HCT116 (cell line): ENCODE measurements at regions not wholly inside any gene's neighbourhood (a gene's known extent, or its start where the extent isn't known, plus 50 kb on each side); places are given as distances from the start of the nearest gene placed in this dataset.

Experiments
- ATAC-seq: fragments of 200-7000 bp; cut with Tn5 transposase; 2 replicates; pipeline ENCODE4 v1.9.1; 2020; ENCODE audit warnings: mild to moderate bottlenecking, moderate library complexity
- BruUV-seq: library from RNA; stranded (reverse); fragments of 400-500 nt; replicated peaks from 2 replicates; lab custom pipeline; 2021; lab: Mats Ljungman, UMichigan
- CTCF ChIA-PET: fragments of 300-600 bp; sonication (Branson Sonifier 250); formaldehyde crosslinking; loops from one replicate; lab custom pipeline; 2021; ENCODE audit warnings: antibody characterized with exemption; lab: Charles Lee
- POLR2A ChIA-PET: fragments of 300-600, 350-600 bp; sonication (Branson Sonifier 250); formaldehyde crosslinking; loops from one replicate; lab custom pipeline; 2021; ENCODE audit warnings: antibody characterized with exemption; lab: Charles Lee
- RAD21 ChIA-PET, 2 experiments: fragments of 300-600 bp; sonication (Branson Sonifier 250); formaldehyde crosslinking; loops; one replicate each; lab custom pipeline; 2023; ENCODE audit warnings: low total read pairs in 2 of 2; ENCODE audit not compliant: uncharacterized antibody in 2 of 2, unreplicated experiment in 2 of 2, low non-redundant PET in 1 of 2; lab: Charles Lee
- DNase-seq: peaks from one replicate; pipeline ENCODE4 v3.0.0-alpha.2; 2010; ENCODE audit warnings: low read depth, low spot score
- H2AFZ ChIP-seq: fragments of 200-600 bp; shearing (Covaris generic), sonication (generic); 2 replicates; pipeline ENCODE4 v1.6.1; 2017; ENCODE audit warnings: low read depth, mixed run types, mixed read lengths, antibody characterized with exemption, low read length; ENCODE audit not compliant: poor library complexity, severe bottlenecking
- H3K27ac ChIP-seq: 2 replicates; pipeline ENCODE4 v1.5.1; 2012; ENCODE audit warnings: low read depth, low read length
- H3K27me3 ChIP-seq: fragments of 200-600 bp; sonication (generic); 2 replicates; pipeline ENCODE4 v1.6.1; 2016; ENCODE audit warnings: mixed run types, low read length, mixed read lengths; ENCODE audit not compliant: insufficient read depth
- H3K36me3 ChIP-seq, 2 experiments: fragments of 200-500 bp in 1 of 2; fragments of 200-600 bp in 1 of 2; sonication (Bioruptor generic) in 1 of 2; sonication (generic) in 1 of 2; 2 replicates each; pipeline versions ENCODE4 v1.5.1 to v1.6.1; 2014 to 2016; ENCODE audit warnings: low read length in 2 of 2, inconsistent platforms in 1 of 2, mixed read lengths in 1 of 2, mixed run types in 1 of 2; ENCODE audit not compliant: insufficient read depth in 2 of 2, control insufficient read depth in 1 of 2
- H3K4me1 ChIP-seq, 2 experiments: fragments of 200-600 bp in 1 of 2; sonication (generic) in 1 of 2; 2 replicates each; pipeline versions ENCODE4 v1.5.1 to v1.6.1; 2012 to 2017; ENCODE audit warnings: low read length in 2 of 2, inconsistent platforms in 1 of 2, mild to moderate bottlenecking in 1 of 2, mixed read lengths in 1 of 2, mixed run types in 1 of 2, moderate library complexity in 1 of 2; ENCODE audit not compliant: insufficient read depth in 2 of 2, control insufficient read depth in 1 of 2
- H3K4me2 ChIP-seq: fragments of 200-600 bp; sonication (generic); 2 replicates; pipeline ENCODE4 v1.6.1; 2017; ENCODE audit warnings: mixed run types, low read length, mixed read lengths
- H3K4me3 ChIP-seq, 2 experiments: fragments of 200-600 bp in 1 of 2; sonication (generic) in 1 of 2; replicated peaks in 1 of 2; 2 replicates each; pipeline ENCODE4 v1.5.1; 2011 to 2016; ENCODE audit warnings: low read length in 2 of 2, control low read depth in 1 of 2, low read depth in 1 of 2, mild to moderate bottlenecking in 1 of 2, mixed read lengths in 1 of 2, mixed run types in 1 of 2
- H3K79me2 ChIP-seq: fragments of 200-600 bp; sonication (generic); 2 replicates; pipeline ENCODE4 v1.6.1; 2017; ENCODE audit warnings: mild to moderate bottlenecking, mixed run types, low read length, moderate library complexity, mixed read lengths; ENCODE audit not compliant: insufficient read depth
- H3K9ac ChIP-seq: fragments of 200-600 bp; sonication (generic); 2 replicates; pipeline ENCODE4 v1.6.1; 2016; ENCODE audit warnings: low read length, mixed read lengths
- H3K9me2 ChIP-seq: fragments of 200-600 bp; sonication (generic), shearing (Covaris generic); 2 replicates; pipeline ENCODE4 v1.6.1; 2017; ENCODE audit warnings: mixed run types, mild to moderate bottlenecking, moderate library complexity; ENCODE audit not compliant: insufficient read depth
- H3K9me3 ChIP-seq, 2 experiments: fragments of 200-500 bp in 1 of 2; fragments of 200-600 bp in 1 of 2; sonication (Bioruptor generic) in 1 of 2; sonication (generic) in 1 of 2; 2 replicates each; pipeline ENCODE4 v1.6.1; 2014 to 2017; ENCODE audit warnings: low read length in 2 of 2, mixed read lengths in 2 of 2, inconsistent platforms in 1 of 2, low read depth in 1 of 2, mild to moderate bottlenecking in 1 of 2, mixed run types in 1 of 2, moderate library complexity in 1 of 2; ENCODE audit not compliant: control insufficient read depth in 1 of 2, insufficient read depth in 1 of 2
- H4K20me1 ChIP-seq: fragments of 200-600 bp; sonication (generic), shearing (Covaris generic); 2 replicates; pipeline ENCODE4 v1.6.1; 2017; ENCODE audit warnings: mixed run types, mild to moderate bottlenecking, moderate library complexity; ENCODE audit not compliant: insufficient read depth
- EZH2phosphoT487 ChIP-seq: fragments of 200-600 bp; IDR thresholded peaks from 2 replicates; pipeline ENCODE4 v1.6.1; 2018; ENCODE audit warnings: antibody characterized with exemption, borderline replicate concordance
- POLR2A ChIP-seq: IDR thresholded peaks from 2 replicates; pipeline ENCODE4 v1.7.0; 2011; ENCODE audit warnings: borderline replicate concordance; ENCODE audit not compliant: insufficient read depth, insufficient read length; ENCODE audit errors: extremely low read depth
- YY1 ChIP-seq: IDR thresholded peaks from 2 replicates; pipeline ENCODE4 v1.6.1; 2011; ENCODE audit warnings: low read length, low read depth, moderate library complexity, mild to moderate bottlenecking; ENCODE audit not compliant: insufficient replicate concordance; ENCODE audit errors: extremely low read depth
- intact Hi-C: fragments of 100-400 bp; cut with micrococcal nuclease; formaldehyde crosslinking; loops from 2 replicates; pipeline ENCODE4 v1.10.0; 2022
- TF ChIP-seq, protein P1 (sequence below): IDR thresholded peaks from 2 replicates; pipeline ENCODE4 v1.6.1; 2012; ENCODE audit warnings: low read depth

DNA sequence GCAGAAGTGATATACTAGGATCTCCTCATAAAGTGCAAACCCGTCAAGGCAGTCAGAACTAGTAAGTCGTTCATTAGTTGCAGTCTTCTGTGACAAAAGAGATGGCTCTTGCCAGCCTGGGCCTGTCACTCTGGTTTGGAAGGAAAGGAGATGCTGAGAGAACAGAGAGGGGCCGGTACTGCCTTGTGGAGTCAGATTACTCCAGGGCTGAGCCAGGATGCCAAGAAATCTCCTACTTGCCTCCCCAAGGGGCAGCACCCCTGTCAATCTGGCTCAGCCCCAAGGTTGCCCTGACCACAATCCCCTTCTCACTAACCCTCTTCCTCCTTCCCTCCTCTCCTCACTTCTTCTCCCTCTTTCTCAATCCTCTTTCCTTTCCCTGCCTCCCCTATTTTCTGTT, 62.9 kb upstream of the ASPRV1 start:
- Histone ChIP-seq H3K9me2 (no peaks in the 10 kb centered on the region), H3K4me3 (no peak overlapping the region), H3K27ac (no peak overlapping the region), H3K4me2 (no peak overlapping the region), H3K9ac (no peak overlapping the region), H3K79me2 (no peaks in the 10 kb centered on the region), H3K27me3 (no peaks in the 10 kb centered on the region), H3K36me3 (no peaks in the 10 kb centered on the region), H3K4me1 (no peaks in the 10 kb centered on the region), H3K9me3 (no peaks in the 10 kb centered on the region), H2AFZ (no peak overlapping the region), H4K20me1 (no peaks in the 10 kb centered on the region)
- ChIA-PET POLR2A (no interaction called here), RAD21 (no interaction called here), CTCF (no interaction called here)
- ATAC-seq (no peak), DNase-seq (no peak)
- TF ChIP-seq, protein P1, sequence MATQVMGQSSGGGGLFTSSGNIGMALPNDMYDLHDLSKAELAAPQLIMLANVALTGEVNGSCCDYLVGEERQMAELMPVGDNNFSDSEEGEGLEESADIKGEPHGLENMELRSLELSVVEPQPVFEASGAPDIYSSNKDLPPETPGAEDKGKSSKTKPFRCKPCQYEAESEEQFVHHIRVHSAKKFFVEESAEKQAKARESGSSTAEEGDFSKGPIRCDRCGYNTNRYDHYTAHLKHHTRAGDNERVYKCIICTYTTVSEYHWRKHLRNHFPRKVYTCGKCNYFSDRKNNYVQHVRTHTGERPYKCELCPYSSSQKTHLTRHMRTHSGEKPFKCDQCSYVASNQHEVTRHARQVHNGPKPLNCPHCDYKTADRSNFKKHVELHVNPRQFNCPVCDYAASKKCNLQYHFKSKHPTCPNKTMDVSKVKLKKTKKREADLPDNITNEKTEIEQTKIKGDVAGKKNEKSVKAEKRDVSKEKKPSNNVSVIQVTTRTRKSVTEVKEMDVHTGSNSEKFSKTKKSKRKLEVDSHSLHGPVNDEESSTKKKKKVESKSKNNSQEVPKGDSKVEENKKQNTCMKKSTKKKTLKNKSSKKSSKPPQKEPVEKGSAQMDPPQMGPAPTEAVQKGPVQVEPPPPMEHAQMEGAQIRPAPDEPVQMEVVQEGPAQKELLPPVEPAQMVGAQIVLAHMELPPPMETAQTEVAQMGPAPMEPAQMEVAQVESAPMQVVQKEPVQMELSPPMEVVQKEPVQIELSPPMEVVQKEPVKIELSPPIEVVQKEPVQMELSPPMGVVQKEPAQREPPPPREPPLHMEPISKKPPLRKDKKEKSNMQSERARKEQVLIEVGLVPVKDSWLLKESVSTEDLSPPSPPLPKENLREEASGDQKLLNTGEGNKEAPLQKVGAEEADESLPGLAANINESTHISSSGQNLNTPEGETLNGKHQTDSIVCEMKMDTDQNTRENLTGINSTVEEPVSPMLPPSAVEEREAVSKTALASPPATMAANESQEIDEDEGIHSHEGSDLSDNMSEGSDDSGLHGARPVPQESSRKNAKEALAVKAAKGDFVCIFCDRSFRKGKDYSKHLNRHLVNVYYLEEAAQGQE = no peak
- no peak for TF ChIP-seq EZH2phosphoT487
- intact Hi-C loops = no loop called here
- BruUV-seq = no TSS peak

DNA sequence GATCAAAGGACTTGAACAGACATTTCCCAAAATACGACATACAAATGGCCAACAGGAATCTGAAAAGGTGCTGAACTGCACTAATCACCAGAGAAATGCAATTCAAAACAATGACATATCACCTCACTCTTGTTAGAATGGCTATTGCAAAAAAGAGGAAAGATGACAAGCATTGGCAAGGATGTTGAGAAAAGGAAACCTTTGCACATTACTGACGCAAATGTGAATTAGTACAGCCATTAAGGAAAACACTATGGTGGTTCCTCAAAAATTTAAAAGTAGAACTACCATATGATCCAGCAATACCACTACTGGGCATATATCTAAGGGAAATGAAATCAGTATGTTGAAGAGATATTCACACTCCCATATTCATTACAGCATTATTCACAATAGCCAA, 57.7 kb upstream of the ASPRV1 start:
- TF ChIP-seq YY1 = no peak
- no peak for TF ChIP-seq POLR2A
- Histone ChIP-seq H3K27ac (no peak overlapping the region), H3K4me3 (no peak overlapping the region), H3K79me2 (no peaks in the 10 kb centered on the region), H3K9ac (no peak overlapping the region), H3K4me2 (no peak overlapping the region), H3K9me2 (no peaks in the 10 kb centered on the region), H2AFZ (no peak overlapping the region), H3K36me3 (no peaks in the 10 kb centered on the region), H3K9me3 (peaks cover 0 to 9% of the 10 kb centered on the region in 2 experiments; a peak in 1 of 4 replicates), H4K20me1 (no peaks in the 10 kb centered on the region), H3K4me1 (no peaks in the 10 kb centered on the region), H3K27me3 (no peaks in the 10 kb centered on the region)
- RAD21 ChIA-PET = no interaction called here
- no TSS peak for BruUV-seq
- CTCF ChIA-PET = no interaction called here
- intact Hi-C loops = no loop called here
- no peak for DNase-seq
- ATAC-seq = no peak
- POLR2A ChIA-PET = no interaction called here
